ENCODE measurements at regions not wholly inside any gene's neighbourhood (a gene's known extent, or its start where the extent isn't known, plus 50 kb on each side); places are given as distances from the start of the nearest gene placed in this dataset.

DNA sequence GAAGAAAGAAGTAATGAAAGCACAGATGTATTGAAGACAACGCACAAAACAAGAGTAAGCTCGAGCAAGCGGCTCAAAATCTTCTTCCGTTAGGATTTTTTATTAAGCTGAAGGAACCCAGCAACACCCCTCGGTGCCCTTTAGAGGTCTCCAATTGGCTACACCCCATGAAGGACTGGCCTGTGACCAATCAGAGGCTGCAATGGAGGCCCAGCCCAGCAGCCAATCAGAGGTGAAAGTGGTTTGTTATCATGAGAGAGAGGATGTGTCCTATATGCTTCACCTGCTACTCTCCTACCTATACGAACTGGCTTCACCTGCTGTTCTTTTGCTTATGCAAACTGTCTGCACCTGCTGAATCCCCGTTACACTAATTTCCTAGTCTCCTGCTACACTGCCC is 358.8 kb downstream of the C12orf50 start:
- TF ChIP-seq, protein P1, sequence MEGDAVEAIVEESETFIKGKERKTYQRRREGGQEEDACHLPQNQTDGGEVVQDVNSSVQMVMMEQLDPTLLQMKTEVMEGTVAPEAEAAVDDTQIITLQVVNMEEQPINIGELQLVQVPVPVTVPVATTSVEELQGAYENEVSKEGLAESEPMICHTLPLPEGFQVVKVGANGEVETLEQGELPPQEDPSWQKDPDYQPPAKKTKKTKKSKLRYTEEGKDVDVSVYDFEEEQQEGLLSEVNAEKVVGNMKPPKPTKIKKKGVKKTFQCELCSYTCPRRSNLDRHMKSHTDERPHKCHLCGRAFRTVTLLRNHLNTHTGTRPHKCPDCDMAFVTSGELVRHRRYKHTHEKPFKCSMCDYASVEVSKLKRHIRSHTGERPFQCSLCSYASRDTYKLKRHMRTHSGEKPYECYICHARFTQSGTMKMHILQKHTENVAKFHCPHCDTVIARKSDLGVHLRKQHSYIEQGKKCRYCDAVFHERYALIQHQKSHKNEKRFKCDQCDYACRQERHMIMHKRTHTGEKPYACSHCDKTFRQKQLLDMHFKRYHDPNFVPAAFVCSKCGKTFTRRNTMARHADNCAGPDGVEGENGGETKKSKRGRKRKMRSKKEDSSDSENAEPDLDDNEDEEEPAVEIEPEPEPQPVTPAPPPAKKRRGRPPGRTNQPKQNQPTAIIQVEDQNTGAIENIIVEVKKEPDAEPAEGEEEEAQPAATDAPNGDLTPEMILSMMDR (conservative IDR thresholded peaks at IDR 0.05; ENCODE audit: low read length) = no peak
- DNase-seq (ENCODE audit: low read depth) = no peak
- no peak overlapping the region for H3K4me3 ChIP-seq (ENCODE audit: low read length)

DNA sequence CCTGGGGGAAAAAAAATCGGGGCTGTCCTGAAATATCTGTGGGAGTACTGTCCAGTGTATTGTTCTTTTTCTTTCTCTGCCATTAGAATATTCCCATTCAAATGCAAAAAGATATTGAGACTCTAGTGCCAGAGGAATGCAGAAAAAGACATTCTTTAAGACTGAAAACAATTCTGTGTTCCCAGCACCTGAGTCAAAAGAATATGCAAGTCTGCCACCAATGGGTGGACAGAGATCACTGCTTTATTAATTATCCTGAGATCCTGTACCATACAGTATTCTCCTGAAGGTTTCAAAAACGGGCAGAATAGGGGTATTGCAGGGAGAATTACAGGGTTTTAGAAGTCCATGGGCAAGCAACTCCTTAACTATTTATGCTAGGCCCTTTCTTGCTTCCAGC is 361.8 kb downstream of the C12orf50 start:
- DNase-seq (ENCODE audit: low read depth) = peak; percentile 16
- no peak overlapping the region for H3K4me3 ChIP-seq (ENCODE audit: low read length)
- TF ChIP-seq, protein P1 (conservative IDR thresholded peaks at IDR 0.05; ENCODE audit: low read length) = no peak

DNA sequence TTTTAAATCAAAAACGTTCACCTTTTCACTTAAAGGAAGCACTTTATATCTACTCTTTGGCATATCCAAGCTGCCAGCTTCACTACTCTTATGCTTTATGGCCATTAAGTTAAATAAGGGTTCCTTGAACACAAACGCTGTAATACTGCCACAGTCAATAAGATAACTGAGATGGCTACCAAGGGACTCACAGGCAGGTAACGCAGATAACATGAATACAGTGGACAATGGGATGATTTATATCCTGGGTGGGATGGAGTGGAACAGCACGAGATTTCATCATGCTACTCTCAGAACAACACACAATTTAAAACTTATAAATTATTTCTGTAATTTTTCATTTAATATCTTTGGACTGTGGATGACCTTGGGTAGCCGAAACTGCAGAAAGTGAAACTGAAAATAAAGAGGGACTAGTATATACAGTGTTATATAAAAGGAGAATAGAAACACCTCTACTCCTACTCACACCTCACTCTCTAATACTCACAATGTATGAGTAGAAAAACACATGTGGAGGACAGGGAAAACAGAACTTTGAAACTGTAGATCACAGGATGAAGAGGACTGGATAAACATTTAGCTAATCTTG is 367.3 kb downstream of the C12orf50 start:
- DNase-seq (ENCODE audit: low read depth) = no peak
- peak overlapping the region; percentile 5; the same call in 1 of the 2 replicates for H3K4me3 ChIP-seq (ENCODE audit: low read length)

DNA sequence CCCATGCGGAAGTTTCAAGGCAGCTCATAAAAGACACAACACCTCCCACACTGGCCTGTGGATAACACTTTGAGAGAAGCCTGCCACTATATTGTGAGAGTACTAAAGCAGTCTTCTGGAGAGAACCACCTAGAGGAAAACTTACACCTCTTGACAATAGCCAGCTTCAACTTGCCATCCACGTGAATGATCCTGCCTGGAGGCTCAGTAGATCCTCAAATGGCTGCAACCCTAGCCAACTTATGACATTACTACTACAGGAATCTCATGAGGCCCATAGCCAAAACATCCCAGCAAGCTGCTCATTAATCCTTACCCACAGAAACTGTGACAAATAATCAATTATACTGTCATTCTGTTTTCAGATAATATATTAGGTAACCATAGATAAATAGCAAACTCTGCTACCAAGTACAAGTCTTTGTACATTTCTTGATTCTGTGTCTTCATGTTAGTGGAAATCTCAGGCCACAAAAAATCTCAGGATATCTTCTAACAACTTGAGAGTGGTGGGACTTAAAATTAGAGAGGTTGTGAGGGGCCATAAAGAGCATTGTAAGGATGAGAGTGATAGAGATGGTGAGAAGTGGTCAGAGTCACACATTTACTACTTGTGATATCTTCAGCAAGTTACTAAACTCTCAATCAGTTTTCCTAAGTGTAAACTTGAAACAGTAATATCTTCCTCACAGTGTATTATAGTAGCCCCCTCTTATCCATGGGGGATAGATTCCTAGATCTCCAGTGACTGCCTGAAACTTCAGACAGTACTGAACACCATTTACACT is 368.0 kb downstream of the C12orf50 start:
- H3K4me3 ChIP-seq (ENCODE audit: low read length) = no peak overlapping the region
- TF ChIP-seq, protein P1 (conservative IDR thresholded peaks at IDR 0.05; ENCODE audit: low read length) = no peak
- no peak for DNase-seq (ENCODE audit: low read depth)

More for the DNA sequence above, 367.3 kb downstream of the C12orf50 start:
- TF ChIP-seq, protein P1 (conservative IDR thresholded peaks at IDR 0.05; ENCODE audit: low read length) = no peak

DNA sequence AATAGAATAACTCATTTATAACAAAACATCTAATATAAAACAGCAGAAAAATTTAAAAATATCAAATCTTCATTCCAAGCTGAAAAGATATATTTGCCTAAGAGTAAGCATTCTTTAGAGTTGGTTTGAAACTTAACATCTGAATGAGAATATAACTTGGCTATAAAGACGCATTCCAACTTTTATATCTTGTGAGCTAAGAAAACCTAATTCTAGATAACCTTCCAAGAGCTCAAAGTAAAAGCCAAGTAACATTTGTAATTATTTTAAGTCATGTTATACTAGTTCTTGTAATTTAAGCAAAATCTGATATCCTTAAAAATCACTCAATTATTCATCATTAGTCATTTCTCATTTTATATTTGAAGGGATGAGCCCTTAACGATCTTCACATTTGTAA is 368.9 kb downstream of the C12orf50 start:
- TF ChIP-seq, protein P1 (conservative IDR thresholded peaks at IDR 0.05; ENCODE audit: low read length) = no peak
- H3K4me3 ChIP-seq (ENCODE audit: low read length) = no peak overlapping the region
- no peak for DNase-seq (ENCODE audit: low read depth)

DNA sequence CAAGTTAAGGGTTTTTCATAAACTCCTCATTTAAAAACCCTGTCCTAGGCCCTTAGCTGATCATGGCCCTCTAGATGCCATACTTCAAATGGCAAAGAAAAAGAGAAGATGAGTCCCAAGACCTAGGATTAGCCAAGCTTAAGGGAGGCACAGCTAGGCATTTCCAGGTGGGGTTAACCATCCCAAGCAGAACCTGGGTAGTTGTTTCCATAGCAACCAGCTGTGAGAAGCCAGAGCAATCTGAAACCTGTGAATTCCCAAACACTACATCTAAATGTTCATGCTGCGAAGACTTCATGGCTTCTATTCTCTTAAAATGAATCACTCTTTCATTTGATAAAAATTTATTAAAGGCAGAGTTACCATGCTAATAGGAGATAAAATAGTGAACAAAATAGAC is 372.9 kb downstream of the C12orf50 start:
- H3K4me3 ChIP-seq (ENCODE audit: low read length) = no peak overlapping the region
- DNase-seq (ENCODE audit: low read depth) = no peak
- TF ChIP-seq, protein P1 (conservative IDR thresholded peaks at IDR 0.05; ENCODE audit: low read length) = no peak

Data from AG10803 (cell line).